ENCODE measurements at regions not wholly inside any gene's neighbourhood (a gene's known extent, or its start where the extent isn't known, plus 50 kb on each side); places are given as distances from the start of the nearest gene placed in this dataset.

- TF ChIP-seq, protein P1, sequence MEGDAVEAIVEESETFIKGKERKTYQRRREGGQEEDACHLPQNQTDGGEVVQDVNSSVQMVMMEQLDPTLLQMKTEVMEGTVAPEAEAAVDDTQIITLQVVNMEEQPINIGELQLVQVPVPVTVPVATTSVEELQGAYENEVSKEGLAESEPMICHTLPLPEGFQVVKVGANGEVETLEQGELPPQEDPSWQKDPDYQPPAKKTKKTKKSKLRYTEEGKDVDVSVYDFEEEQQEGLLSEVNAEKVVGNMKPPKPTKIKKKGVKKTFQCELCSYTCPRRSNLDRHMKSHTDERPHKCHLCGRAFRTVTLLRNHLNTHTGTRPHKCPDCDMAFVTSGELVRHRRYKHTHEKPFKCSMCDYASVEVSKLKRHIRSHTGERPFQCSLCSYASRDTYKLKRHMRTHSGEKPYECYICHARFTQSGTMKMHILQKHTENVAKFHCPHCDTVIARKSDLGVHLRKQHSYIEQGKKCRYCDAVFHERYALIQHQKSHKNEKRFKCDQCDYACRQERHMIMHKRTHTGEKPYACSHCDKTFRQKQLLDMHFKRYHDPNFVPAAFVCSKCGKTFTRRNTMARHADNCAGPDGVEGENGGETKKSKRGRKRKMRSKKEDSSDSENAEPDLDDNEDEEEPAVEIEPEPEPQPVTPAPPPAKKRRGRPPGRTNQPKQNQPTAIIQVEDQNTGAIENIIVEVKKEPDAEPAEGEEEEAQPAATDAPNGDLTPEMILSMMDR (IDR thresholded peaks at IDR 0.05), result no peak
- TF ChIP-seq RCOR1 (IDR thresholded peaks at IDR 0.05; ENCODE audit: low read depth, low read length), result no peak
- no peak for TF ChIP-seq SMC3 (IDR thresholded peaks at IDR 0.05)
- no peak for TF ChIP-seq ESRRA (IDR thresholded peaks at IDR 0.05; ENCODE audit: borderline replicate concordance, low read length)
- no peak for TF ChIP-seq POLR2A (IDR thresholded peaks at IDR 0.05; ENCODE audit: low read length)
- no peak for TF ChIP-seq PHF8 (IDR thresholded peaks at IDR 0.05; ENCODE audit: borderline replicate concordance, low read depth)
- TF ChIP-seq NPAS2 (CRISPR knock-in tag; IDR thresholded peaks at IDR 0.05; ENCODE audit: borderline replicate concordance), result no peak
- TF ChIP-seq, protein P2, sequence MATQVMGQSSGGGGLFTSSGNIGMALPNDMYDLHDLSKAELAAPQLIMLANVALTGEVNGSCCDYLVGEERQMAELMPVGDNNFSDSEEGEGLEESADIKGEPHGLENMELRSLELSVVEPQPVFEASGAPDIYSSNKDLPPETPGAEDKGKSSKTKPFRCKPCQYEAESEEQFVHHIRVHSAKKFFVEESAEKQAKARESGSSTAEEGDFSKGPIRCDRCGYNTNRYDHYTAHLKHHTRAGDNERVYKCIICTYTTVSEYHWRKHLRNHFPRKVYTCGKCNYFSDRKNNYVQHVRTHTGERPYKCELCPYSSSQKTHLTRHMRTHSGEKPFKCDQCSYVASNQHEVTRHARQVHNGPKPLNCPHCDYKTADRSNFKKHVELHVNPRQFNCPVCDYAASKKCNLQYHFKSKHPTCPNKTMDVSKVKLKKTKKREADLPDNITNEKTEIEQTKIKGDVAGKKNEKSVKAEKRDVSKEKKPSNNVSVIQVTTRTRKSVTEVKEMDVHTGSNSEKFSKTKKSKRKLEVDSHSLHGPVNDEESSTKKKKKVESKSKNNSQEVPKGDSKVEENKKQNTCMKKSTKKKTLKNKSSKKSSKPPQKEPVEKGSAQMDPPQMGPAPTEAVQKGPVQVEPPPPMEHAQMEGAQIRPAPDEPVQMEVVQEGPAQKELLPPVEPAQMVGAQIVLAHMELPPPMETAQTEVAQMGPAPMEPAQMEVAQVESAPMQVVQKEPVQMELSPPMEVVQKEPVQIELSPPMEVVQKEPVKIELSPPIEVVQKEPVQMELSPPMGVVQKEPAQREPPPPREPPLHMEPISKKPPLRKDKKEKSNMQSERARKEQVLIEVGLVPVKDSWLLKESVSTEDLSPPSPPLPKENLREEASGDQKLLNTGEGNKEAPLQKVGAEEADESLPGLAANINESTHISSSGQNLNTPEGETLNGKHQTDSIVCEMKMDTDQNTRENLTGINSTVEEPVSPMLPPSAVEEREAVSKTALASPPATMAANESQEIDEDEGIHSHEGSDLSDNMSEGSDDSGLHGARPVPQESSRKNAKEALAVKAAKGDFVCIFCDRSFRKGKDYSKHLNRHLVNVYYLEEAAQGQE (IDR thresholded peaks at IDR 0.05), result no peak
- TF ChIP-seq FOXS1 (CRISPR knock-in tag; IDR thresholded peaks at IDR 0.05), result no peak
- TF ChIP-seq MAX (IDR thresholded peaks at IDR 0.05), result no peak
- TF ChIP-seq EP300 (IDR thresholded peaks at IDR 0.05), result no peak
- no peak for TF ChIP-seq HDAC2 (IDR thresholded peaks at IDR 0.05)
- TF ChIP-seq USF2 (IDR thresholded peaks at IDR 0.05), result no peak
- TF ChIP-seq, protein P3, sequence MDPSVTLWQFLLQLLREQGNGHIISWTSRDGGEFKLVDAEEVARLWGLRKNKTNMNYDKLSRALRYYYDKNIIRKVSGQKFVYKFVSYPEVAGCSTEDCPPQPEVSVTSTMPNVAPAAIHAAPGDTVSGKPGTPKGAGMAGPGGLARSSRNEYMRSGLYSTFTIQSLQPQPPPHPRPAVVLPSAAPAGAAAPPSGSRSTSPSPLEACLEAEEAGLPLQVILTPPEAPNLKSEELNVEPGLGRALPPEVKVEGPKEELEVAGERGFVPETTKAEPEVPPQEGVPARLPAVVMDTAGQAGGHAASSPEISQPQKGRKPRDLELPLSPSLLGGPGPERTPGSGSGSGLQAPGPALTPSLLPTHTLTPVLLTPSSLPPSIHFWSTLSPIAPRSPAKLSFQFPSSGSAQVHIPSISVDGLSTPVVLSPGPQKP (IDR thresholded peaks at IDR 0.05; ENCODE audit: low read depth, low read length), result no peak
Measured at GRCh38 chr3:88480822-88481221, 331.1 kb downstream of the C3orf38 start.
